ENCODE measurements at regions not wholly inside any gene's neighbourhood (a gene's known extent, or its start where the extent isn't known, plus 50 kb on each side); places are given as distances from the start of the nearest gene placed in this dataset.
"Not testable (repeated sequence)": the region's sequence is repeated elsewhere in the genome, so short reads cannot be mapped to it uniquely, and the experiment has no call there.

- TF ChIP-seq CTCF (IDR thresholded peaks at IDR 0.05; ENCODE audit: insufficient read depth, low read length); POLR2AphosphoS5 (IDR thresholded peaks at IDR 0.05; ENCODE audit: low read depth); REST (IDR thresholded peaks at IDR 0.05; ENCODE audit: insufficient replicate concordance, low read depth); SPI1 (IDR thresholded peaks at IDR 0.05; ENCODE audit: borderline replicate concordance, low read depth); GABPA (IDR thresholded peaks at IDR 0.05; ENCODE audit: low read depth): not testable (repeated sequence)
Observed at GRCh38 chr2:239592629-239593290, 191.9 kb upstream of the HDAC4 start.
